ENCODE measurements at regions not wholly inside any gene's neighbourhood (a gene's known extent, or its start where the extent isn't known, plus 50 kb on each side); places are given as distances from the start of the nearest gene placed in this dataset.

DNA sequence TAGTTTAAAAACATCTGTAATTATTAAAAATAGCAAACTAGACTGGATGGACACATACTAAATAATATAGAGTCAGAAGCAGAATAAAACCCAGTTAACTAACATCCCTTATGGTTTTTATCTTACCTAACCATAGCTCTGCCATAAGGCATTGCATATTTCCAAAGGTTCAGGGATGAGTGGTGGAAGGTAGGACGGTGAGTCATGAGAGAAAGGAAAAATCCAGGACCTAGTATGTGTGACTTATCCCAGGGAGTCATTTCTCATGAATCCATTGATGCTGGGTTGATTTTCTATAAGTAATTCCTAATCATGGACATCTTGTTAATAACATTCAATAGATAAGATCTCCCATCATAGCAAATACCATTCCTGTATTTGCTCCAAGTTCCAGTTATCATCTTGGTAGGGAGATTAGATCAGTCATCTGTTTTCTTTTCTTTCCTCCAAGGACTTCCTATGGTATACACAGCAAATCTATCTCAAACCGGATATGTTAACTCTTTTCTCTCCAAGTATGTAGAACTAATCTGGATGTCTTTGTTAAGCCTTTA lies 490.7 kb upstream of the B3GALT2 start:
- DNase-seq, result no peak

DNA sequence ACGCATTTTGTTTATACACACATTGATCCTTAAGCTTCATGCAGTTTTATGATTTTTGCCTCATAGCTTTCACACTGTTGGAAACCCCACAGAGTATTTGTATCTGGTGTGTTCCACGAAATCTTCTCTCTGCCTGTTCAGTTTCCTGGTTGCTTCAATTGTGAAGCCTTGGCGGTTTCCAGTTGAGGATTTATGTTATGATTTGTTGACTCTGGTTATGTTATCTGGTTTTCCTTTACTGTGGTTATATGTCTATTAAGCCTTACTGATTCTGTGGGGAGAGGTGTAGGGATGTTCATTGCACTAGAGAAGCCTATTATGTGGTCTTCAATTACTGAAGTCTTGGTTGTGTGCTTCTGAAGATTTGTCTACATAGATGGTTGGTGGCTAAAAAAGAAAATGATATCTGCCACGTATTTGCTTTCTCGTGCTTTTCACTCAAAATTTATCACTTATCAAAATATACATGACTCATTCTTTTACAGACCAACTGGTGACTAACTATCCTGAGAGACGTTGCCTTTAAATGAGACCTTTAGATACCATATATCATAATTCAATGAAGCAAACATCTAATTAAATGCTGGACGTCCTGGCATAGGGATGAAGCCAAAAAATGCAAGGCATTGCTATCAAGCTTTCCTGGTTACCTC lies 488.0 kb upstream of the B3GALT2 start:
- DNase-seq, result no peak

DNA sequence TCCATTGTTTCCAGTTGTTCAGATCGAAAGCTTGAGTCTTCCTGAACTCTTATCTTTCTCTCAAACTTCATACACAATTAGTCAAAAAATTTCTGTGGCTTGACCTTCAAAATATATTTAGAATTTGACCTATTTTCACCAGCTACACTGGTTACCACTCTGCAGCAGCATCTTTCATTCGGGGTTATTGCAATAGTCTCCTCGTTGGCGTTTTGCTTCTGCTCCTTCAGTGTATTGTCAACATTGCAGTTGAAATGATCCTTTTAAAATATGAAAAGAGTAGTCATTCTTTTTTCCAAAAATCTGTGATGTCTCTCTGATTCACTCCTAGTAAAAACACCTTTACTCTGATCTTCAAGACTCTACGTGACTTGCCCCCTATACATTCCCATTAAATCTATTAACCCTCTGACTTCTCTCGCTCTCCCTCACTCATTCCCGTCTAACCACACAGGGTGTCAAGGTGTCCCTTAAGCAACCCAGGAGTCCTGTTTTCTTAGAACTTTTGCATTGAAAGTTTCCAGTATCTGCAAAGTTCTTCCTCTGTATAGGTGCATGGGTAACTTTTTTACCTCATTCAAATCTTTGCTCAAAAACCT lies 480.2 kb upstream of the B3GALT2 start:
- DNase-seq, result no peak

DNA sequence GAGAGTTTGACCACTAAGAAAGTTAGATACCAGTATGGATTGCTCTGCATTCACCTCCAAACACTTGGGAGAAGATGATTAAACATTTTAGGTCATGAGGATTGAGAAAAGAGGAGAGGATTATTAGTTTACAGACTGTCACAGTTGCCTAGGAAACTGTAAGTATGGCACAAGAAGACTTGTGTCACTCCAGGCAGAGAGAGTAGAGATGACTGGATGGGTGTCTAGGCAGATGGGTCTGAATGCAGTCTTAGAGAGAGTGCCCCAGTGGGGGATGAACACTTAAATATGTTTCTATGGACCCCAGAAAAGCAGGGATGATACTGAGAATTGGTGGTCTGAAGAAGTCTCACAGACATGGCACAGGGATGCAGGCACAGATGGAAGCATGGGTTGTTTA lies 477.6 kb upstream of the B3GALT2 start:
- no peak for DNase-seq

DNA sequence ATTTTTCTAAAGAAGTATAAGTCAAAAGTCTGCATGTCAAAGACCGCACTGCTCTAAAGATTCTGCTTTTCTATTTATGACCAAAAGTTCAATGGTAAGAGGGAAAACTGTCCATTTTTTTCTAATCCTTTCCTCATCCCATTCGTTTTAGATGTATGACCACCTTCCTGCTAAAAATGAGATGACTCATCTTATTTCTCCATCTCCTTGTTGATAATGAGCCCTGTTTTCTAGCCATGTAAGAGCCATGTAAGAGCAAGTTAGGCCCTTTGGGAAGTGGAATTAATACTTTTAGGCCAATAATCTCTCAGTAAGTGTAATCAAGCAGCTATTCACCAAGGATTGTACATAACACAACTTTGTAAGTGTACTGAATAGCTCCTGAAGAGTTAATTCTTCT lies 475.6 kb upstream of the B3GALT2 start:
- DNase-seq, result no peak

DNA sequence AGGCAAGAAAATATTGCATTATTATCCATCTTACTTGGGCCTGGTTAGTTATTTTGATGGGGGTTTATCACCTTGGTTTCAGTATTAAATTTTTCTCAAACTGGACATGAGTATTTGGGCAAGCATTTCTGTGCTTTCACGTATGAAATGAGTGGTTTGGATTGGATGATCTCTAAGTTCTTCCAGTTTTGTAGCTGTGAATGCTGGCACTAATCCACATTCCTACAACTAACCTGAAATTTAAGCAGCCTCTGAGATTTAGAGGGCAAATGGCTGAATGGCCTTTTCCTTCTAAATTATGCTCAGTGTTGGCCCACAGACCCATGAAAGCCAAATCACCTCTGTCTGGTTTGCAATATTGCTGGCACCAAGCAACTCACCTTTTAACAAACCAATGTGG lies 475.0 kb upstream of the B3GALT2 start:
- no peak for DNase-seq

DNA sequence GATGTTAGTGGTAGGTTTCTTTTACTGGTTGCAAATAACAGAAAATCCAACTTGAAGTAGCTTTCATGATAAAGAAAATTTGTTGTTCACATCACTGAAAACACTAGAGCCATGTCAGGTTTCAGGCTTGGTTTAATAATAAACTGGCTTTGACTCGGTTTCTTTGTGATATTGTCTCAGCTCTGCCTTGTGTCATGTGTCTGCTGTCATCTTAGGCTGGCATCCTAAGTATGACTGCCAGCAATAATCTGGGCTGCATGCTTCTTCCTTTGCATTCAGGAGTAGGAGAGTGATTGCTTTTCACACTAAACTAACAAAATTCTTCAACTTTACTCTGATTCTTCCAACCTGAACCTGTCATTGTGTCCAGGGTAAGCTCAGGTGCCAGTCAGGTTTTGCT lies 474.0 kb upstream of the B3GALT2 start:
- DNase-seq, result no peak

DNA sequence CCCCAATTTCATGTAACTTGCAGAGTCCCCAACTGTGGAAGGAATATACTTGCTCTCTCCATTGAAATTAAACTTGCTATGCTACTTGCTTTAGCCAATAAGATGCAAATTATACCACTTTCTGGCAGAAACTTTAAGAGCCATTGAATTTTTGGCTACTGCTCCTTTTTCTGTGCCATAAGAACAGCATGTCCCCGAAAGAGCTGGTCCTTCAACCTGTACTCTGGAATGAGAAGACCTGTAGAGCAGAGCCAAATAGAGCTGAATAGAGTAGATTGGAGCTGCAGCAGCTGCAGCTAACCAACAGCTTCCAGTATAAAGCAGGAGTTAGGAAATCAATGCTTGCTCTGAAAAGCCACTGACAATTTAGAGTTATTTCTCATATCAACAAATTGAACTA lies 472.3 kb upstream of the B3GALT2 start:
- DNase-seq, result no peak

DNA sequence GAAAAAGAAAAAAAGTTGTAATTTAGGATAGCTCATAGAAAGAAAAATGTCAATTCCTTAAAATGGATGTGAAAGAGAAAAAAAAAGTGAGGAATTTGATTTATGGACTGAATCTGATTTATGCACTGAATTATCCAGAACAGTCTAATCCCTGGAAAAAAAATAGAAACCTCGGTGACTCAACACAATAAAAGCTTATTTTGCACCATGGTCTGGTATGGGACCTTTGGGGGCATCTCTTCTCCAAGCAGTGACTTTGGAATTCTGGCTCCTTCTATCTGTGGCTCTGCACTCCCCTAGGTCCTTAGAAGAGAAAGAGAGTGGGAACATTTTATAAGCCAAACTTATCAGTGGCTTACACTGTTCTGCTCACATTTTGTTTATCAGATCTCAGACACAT lies 471.7 kb upstream of the B3GALT2 start:
- DNase-seq, result no peak

DNA sequence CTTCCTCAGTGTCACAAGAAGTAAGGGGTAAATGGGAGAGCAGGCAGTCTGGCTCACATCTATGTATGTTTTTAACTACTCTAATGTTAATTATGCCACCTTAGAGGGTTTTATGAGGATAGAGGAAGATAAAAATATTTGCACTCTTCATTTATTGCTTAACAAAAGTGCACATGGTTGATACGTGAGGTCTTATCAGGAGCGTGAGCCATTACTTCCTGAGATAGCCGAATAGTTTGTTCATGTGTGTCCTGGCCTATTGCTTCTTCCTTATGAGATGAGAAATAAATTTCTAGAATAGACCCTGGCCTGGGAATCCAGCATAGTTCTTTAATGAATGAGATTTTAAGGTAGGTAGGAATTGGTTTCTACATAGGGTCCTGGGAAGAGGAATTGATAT lies 471.1 kb upstream of the B3GALT2 start:
- no peak for DNase-seq

DNA sequence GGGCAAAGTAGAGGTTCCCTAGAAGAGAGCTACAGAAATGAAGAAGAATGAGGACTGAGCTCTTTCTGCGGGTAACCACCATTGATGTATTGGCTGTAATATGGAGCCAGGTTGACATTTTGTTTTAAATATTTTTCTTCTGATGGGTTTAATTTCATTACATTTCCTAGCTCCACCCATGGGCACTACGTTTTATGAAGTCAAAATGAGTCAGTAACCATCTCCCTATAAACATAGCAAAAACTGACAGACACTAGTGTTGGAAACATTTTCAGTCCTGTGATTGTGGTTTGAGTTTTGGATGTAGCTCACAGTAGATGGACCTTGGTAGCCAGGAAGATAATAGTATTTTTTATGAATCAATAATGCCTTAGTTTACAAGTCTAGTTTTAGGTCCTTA lies 470.4 kb upstream of the B3GALT2 start:
- no peak for DNase-seq

DNA sequence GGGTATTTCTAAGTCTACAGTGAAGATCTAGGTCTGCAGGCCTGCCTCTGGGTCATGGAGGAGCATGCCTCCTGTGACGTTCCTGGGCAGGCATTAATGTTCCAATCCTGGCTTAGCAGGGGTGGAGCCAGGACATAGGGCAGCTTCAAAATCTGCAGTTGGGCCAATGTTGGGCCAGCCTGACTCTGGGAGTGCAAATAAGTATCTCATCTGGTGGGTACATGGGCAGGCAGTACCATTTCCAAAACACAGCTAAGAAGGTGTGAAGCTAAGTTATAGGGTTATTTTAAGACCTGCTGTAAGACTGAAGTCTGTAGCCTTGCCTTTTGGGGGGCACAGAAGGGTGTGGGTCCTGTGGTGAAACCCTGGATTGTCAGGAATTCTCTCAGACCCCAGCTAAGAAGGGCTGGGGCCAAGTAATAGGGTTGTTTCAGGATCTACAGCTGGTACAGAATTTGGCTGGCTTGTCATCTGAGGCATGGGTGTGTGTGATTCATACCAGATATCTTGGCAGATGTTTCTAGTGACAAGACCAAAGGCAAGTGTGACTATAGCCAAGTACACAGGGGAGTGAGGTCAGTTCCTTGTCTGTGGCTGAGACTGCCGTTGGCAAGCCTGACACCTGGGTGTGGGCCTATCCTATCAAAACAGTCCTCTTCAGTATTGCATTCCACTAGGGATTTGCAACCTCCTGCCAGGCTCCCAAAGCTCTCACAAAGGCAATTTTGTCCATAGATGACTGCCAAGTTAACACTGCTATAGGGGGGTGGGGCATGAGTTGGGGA lies 468.7 kb upstream of the B3GALT2 start:
- no peak for DNase-seq

DNA sequence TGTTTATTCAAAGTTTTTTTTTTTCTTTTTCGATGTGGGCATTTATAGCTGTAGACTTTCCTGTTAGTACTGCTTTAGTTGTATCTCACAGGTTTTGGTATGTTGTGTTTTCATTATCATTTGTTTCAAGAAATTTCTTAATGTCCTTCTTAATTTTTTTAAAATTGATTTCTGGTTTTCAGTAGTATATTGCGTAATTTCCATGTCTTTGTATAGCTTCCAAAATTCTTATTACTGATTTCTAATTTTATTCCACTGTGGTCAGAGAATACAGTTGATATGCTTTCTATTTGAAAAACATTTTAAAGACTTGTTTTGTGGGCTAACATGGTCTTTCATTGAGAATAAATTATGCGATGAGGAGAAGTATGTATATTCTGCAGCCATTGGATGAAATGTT lies 463.2 kb upstream of the B3GALT2 start:
- no peak for DNase-seq

DNA sequence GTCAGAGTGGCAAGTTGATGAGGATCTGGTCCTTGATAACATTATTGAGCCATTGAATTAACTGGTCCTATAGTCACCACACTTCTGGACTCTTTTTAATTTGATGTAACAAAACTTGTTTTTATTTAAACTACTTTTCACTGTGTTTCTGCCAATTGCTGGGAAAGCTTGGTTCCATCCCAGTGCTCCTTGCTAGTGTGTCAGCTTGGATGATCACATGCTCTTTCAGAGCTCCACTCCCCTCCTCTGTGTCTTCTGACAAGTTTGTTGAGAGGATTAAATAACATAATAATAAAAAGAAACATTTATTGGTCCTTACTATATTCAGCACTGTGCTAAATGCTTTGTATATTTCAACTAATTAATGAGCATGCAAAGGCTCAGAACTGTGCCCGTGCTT lies 448.5 kb upstream of the B3GALT2 start:
- no peak for DNase-seq

DNA sequence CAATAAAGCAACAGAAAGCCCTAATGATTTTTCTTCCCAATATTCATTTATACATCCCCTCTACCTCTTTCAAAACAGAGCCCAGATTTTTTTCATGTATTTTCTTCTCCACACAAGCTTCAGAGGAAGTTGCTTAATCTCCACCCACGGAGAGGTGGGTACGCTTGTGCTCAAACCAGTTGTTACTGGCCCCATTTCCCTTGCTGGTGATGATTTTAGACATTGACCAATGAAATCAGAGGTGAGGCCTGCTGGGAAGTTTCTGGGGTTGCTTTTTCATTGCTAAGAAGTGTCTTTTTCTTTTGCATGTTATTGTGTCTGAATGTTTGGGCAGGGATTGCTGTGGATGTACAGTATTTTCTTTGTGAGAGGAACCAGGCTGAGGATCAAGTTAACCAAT lies 448.1 kb upstream of the B3GALT2 start:
- DNase-seq, result no peak

DNA sequence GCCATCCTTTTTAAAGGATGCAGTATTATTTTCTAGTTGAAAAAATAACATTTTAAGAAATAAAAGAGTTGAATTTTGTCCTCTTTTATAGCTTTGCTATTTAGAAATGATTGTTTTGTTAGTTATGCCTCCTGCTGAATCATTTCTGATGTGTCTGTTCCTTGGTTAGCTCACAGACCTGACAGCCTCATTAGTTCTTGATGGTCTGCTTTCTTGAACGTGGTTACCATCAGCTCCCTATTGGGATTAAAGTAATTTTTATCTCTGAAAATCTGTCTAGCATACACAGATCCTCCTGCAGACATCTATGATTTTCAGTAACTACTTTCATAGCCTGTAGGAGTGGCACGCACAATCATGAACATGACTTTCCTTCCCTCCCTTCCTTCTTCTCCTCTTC lies 447.6 kb upstream of the B3GALT2 start:
- DNase-seq, result no peak

DNA sequence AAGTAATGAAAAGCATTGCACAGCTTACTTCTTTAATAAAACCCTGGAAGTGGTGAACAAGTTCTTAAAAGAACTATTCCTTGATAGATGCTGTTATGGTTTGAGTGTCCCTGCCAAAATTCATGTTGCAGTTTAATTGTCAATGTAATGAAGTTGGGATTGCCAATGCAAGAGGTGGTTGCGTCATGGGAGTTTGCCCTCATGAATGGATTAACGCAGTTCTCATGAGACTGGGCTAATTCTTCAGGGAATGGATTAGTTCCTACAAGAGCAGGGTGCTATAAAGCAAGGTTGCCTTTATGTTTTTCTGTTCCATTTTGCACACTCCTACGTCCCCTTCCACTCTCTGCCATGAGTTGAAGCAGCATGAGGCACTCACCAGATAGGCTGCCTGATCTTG lies 446.7 kb upstream of the B3GALT2 start:
- DNase-seq, result no peak

DNA sequence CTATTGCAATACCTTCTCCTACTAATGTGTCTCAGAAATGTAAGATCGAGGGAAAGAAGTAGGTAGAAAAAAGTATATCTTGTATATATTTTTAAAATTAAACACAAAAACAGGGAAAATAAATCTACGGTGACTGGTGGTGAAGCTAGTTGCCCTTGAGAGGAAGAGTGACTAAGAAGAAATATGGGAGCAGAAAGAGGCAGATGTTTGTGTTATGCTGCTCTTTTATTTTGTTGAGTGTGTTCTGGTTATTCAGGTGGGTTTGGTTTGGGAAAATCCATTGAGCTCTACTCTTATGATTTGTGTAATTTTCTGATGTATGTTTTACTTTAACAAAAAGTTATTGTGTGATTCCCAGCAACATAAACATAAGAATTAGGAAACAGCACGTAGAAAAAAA lies 444.9 kb upstream of the B3GALT2 start:
- DNase-seq, result no peak

DNA sequence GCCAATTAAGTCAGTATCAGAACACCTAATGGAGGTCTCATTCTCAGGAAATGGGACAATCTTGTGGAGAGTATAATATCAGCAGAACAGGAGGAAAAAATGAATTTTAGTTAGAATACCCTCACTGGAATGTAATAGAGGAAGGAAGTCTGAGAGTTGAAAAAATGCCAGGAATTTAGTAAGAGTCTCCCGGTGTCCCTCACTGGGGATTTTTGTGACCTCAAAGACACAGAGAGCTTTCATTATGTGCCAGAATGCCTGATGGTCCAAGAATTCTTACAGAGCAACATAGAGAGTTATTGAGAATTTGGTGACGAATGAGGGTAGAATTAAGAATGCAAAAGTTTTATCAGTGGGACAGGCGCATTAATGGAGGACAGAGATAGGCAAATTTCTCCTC lies 443.5 kb upstream of the B3GALT2 start:
- no peak for DNase-seq

DNA sequence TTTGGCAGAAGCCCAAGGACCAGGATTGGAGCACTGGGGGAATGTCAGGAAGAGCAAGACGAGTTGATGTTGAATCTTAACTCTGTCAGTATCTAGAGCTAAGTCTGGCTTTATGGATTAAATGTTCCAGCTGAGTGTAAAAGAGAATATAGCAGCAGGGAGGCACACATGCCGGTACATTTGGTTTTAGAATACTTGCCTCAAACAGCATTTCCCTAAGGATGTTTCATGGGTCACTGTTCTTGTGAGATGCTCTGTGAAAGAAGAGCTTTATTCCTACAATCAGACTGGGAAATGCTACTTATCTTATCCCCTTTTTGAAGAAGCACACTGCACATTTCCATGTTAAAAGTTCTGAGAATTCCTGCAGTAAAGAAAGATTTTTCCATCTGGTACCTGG lies 440.3 kb upstream of the B3GALT2 start:
- DNase-seq, result no peak

DNA sequence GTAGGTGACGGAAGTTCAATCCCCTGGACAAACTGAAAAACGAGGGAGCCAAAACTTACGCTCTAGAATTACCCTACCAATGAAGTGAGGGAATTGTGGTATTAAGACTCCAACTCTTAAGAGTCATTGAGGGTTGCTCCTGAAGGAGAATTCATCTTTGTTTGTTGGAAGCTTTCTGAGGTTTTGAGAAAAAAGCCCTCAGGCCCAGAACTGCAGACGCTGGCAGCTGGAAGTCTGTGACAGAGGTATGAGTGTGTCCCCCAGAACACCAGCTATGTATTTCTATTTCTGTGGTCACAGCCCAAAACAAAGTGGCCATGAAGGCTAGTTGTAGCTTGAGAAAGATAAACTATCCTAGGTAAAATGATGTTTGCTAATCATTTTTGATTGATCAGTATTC lies 438.8 kb upstream of the B3GALT2 start:
- DNase-seq, result no peak

DNA sequence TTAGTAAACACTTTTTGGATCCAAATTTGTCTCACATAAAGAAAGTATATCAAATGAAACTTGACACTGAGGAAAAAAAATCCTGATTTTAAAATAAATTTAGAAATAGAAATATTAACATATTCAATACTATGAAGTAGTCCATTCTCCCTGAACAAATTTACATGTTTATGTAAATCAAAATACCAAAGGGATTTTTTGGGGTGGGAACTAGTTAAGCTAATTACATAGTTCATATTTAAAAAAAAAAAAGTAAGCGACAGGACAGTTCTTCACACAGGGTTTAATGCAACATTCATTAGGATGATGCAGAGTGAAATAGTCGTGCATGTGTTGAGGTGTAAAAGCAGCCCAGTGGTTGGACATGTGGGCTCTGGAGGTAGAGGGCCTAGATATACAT lies 433.5 kb upstream of the B3GALT2 start:
- DNase-seq, result no peak

DNA sequence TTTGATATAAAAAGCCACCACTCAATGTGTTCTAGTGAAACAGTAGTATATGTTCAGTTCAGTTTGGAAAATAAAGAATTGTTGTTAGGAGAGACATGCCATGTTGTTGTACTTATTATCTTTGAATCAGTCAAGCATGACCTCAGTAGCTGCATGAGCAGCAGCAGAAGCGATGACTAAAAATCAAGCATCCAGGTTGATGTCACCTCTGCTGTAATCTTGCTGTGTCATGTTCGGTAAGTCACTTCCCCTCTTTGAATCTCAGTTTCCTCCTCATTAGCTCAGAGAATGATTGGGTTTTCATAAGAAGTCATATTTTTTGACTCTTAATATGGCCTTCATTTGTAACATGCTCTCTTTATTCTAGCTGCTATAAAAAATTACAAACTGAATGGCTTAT lies 428.4 kb upstream of the B3GALT2 start:
- DNase-seq, result no peak

DNA sequence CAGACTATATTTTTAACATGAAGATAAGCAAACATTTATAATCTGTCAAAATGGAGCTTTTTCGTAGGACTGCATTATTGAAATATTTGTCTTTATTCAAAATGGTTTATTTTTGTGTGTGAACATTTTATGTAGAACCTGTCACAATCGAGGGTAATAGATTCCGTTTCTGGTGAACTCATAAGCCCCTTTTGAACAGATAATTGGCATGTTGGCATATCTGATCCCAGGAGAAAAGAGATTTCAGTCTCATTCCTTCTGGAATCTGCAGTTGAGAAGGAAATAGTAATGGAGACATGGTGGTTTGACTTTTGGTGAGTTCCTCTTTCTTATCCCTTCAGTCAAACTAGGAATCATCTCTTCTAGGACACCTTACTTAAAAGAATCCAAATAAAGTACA lies 427.9 kb upstream of the B3GALT2 start:
- DNase-seq, result no peak
